HG03060 (cell line): ENCODE measurements at regions not wholly inside any gene's neighbourhood (a gene's known extent, or its start where the extent isn't known, plus 50 kb on each side); places are given as distances from the start of the nearest gene placed in this dataset.
A peak's percentile ranks its signal among the peaks of the same experiment; 100 is the strongest.
"Not testable (repeated sequence)": the region's sequence is repeated elsewhere in the genome, so short reads cannot be mapped to it uniquely, and the experiment has no call there.

ENCODE experiments used
- ATAC-seq: cut with Tn5 transposase; IDR thresholded peaks from one replicate; pipeline ENCODE4 v1.9.1; 2021; ENCODE audit warnings: low read depth, moderate number of reproducible peaks; ENCODE audit not compliant: unreplicated experiment

- no peak for ATAC-seq
Observed at GRCh38 chr21:41571938-41572510, 64.1 kb upstream of the TMPRSS2 start.

DNA sequence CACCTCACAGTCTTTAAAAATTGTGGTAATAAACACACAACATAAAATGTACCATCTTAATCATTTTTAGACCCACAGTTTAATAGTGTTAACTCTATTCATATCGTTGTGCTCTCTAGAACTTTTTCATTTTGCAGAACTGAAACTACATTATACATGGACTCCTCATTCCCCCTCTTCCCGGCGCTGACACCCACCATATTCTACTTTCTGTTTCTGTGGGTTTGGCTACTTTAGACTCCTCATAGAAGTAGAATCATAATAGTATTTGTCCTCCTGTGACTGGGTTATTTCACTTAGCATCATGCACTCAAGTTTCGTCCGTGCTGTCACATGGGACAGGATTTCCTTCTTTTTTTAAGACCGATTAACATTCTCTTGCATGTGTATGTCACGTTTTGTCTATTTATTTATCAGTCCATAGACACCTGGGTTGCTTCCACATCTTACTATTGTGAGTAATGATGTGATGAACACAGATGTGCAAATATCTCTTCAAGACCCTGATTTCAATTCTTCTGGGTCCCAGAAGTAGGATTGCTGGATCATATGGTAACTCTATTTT, 62.9 kb upstream of the TMPRSS2 start:
- ATAC-seq: peak; percentile 90

DNA sequence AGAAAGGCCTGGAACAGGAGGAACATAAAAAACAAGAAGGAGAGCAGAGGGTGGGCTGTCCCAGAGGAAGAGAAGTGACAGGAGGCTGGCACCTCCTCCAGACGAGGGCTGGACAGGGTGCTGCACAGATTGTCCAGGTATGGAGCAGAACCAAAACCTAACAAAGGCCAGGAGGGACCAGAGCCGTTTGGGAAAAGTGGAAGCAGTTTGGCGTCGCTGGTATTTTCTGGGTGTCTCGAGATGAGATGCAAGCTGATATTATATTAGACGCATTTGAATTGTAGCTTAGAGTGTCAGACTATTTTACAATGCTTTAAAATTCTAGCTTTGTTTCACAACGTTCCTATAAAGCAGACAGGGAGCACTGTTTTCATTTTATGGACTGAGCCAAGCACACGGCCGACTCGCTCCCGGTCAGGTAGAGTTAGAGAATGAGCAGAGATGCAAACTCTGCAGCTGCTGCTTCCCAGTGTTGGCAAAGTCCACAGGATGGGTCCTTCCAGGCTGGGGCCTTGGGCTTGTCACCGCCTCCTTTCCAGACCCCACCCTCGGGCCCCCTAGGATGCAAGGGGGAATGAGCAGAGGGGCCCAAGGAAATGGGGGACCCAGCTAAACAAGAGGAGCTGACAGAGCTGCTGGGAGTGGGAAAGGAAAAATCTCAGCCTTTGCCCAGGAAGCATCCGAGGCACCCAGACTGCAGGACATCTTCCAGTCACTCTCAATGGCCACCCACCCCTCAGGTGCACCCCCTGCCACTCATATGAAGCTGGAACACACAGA, 60.8 kb upstream of the TMPRSS2 start:
- ATAC-seq: no peak

DNA sequence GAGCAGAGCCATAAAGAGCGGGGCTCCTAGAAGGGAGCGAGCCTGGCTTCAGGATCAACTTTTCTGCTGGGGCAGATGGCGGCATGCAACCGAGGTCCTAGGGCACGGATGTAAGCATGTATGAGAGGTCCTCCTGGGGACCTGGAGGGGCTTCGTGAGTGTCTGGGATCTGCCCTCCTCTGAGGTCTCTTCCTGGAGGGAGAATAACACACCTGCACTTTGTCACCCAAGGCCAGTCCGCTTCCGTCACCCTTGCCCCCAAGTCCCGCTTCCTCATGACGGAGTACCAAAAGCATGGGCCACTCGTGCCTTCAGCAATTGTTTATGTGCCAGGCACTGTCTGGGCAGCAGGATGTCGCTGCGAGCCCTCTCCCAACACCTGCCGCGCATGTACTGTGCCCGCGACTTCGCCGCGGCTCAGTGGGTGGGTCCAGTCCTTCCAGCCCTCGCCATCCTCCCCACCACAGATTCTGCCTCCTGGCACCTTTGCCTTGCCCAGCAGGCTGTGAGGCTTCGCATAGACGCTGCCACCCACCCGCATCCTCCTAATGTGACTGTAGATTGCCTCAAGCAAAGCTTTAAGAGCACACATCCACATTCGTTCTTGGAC, 60.0 kb upstream of the TMPRSS2 start:
- ATAC-seq: no peak

DNA sequence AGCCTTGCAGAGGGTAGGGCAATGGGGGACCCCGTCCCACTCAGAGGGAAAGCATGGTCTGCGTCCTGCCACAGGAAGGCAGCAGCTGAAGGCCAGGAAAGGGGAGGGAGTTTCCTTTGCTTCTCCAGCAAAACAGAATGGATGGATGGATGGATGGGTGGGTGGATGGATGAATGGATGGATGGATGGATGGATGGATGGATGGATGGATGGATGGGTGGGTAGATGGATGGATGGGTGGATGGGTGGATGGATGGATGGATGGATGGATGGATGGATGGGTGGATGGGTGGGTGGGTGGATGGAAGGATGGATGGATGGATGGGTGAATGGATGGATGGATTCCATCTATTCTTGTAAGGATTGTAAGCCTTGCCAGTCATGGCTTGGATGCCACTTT, 59.3 kb upstream of the TMPRSS2 start:
- not testable (repeated sequence) for ATAC-seq

DNA sequence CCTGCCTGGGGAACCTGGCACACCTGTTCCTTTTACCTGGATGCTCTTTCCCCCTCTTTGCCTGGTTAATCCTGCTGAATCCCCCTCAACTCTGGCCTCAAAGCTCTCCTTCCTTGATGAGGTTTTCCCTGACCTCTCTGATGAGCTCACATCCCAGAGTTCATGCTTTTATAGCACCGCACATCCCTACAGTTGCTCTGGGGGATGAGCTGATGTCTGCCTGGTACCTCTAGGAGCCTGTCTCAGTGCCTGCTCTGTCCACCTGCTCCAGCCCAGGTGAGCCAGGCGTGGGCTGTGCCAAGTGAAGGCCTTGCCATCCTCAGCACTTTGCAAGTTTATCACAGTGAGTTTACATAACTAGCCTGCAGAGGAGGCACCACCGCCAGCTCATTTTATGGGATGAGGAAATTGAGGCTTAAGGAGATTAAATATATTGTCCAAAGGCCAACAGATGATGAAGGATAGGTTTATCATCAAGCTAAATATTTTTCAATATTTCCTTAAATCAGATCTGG, 58.6 kb upstream of the TMPRSS2 start:
- no peak for ATAC-seq

DNA sequence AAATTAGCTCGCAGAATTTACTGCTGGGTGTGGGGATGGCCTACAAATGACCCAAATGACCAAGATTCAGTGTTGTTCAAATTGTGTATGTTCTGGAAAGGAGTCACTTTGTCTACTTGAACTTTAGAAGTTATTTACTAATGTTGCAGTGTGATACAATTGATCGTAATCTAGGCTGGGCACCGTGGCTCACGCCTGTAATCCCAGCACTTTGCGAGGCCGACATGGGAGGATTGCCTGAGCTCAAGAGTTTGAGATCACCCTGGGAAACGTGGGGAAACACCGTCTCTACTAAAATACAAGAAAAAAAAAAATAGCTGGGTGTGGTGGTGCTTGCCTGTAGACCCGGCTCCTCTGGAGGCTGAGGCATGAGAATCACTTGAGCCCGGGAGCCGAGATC, 57.6 kb upstream of the TMPRSS2 start:
- no peak for ATAC-seq

GRCh38 chr21:41564871-41565274, 56.9 kb upstream of the TMPRSS2 start:
- ATAC-seq: no peak

DNA sequence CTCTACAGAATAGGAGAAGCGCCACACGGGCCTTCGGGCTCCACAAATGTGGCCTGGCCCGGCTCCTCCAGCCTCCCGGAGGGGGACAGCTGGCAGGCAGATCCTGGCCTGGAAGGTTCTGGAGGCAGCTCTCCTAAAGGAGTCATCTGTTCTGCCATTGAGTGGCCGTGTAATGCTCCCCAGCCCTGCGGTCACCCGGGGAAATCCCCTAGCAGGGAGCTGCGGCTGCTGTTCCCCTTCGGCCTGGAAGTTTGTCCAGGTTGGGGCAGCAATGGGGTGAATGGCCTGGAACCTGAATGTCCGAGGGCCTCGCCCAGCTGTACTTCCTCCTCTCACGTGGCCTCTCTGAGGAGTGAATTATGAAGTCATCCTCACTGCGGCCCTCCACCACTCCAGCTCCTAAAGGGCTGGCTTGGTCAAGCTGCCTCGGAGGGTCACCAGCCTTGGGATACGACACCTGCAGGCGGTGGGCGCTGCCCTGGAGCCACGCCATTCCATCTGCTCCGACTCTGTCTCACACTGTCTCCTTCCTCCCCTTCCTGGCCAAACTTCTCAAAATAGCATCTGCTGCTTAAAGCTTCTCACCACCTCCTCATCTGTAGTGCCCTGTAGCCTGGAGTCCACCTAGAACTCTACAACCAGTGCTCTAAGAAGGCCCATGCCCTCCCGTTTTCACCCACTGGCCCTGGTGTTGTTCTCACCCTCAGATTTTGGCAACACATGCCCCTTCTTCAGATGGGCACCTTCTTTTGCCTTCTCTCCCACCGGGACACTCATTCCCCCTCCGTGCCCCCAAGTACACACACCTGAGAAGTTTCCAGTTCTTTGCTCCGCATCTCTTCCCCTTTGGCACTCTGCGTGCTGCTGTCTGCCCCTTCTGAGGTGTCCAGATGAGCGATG, 54.4 kb upstream of the TMPRSS2 start:
- ATAC-seq: no peak

GRCh38 chr21:41561701-41562100, 53.7 kb upstream of the TMPRSS2 start:
- ATAC-seq: no peak

DNA sequence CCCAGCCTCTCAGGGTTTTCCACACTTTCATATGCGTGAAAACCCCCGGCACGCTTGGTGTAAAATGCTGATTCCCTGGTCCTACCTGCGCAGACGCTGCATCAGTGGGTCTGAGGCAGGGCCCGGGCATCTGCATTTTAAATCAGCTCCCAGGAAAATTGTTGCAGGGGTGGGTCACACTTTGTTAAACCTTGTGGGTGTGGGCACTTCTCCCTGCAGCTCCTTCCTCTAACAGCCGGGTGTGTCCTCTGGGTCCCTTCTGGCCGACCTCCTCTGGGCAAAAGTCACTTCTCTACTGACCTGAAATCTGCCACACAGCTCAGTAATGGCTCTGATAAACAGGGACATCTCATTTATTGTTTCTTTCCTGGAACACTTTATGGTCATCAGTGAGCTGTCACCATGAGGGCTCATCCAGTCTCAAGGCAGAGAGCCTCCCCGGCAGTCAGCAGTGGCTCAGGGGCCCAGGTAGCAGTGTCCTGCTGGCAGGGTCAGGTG, 52.8 kb upstream of the TMPRSS2 start:
- no peak for ATAC-seq

- no peak for ATAC-seq
Observed at GRCh38 chr21:41559658-41560631, 52.0 kb upstream of the TMPRSS2 start.

- no peak for ATAC-seq
Observed at GRCh38 chr21:41558842-41559241, 50.9 kb upstream of the TMPRSS2 start.

- ATAC-seq: no peak
Observed at GRCh38 chr21:41557884-41558283, 49.9 kb upstream of the TMPRSS2 start.
